RWPE1 (cell line): ENCODE measurements at regions not wholly inside any gene's neighbourhood (a gene's known extent, or its start where the extent isn't known, plus 50 kb on each side); places are given as distances from the start of the nearest gene placed in this dataset.

Experiments used
- CTCF ChIA-PET: fragments of 350-600 bp; sonication (Branson Sonifier 250); formaldehyde crosslinking; extraction: SDS; loops from one replicate; lab custom pipeline; 2021; lab: Yijun Ruan, JAX
- POLR2A ChIA-PET: fragments of 400-600 bp; formaldehyde crosslinking; extraction: SDS; loops from one replicate; lab custom pipeline; 2020; ENCODE audit warnings: antibody characterized with exemption; ENCODE audit not compliant: low non-redundant PET; lab: Yijun Ruan, JAX
- DNase-seq: peaks from one replicate; pipeline ENCODE4 v3.0.0; 2012; ENCODE audit warnings: low spot score
- H3K27ac ChIP-seq: fragments of 450-650 bp; 2 replicates; pipeline ENCODE4 v1.5.1; 2017
- TF ChIP-seq, protein P1 (sequence below): fragments of 450-650 bp; conservative IDR thresholded peaks from 2 replicates; pipeline ENCODE4 v1.5.1; 2017; ENCODE audit warnings: low read depth, mild to moderate bottlenecking

DNA sequence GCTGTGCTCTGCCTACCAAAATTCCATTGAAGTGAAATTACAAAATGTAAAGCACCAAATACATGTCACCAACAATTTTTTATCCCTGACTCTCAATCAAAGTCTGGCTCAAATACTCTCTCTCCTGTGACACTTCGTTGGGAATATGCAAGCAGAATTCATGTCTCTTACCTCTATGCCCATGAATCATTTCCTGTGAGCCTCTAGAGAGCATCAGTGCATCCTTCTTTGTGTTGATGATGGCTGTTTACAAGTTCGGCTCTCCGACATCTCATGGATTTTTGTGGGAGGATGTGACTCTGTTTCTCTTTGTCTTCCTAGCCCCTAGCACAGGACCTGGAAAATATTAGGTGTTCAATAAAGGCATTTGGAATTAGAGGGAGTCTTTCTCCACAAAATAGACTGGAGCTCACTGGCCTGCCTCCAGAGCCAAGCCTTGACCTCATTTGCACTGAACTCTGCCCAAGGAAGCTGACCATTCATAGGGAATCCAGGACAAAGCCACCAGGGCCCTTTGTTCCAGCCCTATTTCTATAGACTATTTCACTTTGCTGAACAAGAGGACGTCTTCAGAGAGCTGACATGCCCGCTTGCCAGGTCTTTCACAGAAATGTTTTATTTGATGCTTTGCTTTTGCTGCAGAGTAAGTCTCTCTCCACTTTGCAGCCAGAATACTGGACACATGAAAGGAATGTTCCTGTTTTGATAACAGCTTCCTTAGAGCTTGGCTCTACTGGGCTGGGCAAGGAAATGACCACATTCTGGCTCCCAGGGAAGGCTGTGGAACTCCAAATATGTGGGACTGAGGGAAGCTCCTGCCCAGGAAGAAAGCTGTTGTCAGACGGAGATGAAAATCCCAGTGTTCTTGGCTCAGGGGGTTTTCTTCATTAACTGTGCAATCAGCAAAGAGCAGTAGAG lies 194.5 kb upstream of the CDYL start:
- POLR2A ChIA-PET = no interaction called here
- no peak overlapping the region; the same call in 1 of the 2 replicates for H3K27ac ChIP-seq
- no peak for DNase-seq
- CTCF ChIA-PET = interaction anchor here (0.6 kb wide), 1 partner anchor 459 kb away, joined by 4 read pairs; no protein-coding TSS in a partner anchor
- TF ChIP-seq, protein P1, sequence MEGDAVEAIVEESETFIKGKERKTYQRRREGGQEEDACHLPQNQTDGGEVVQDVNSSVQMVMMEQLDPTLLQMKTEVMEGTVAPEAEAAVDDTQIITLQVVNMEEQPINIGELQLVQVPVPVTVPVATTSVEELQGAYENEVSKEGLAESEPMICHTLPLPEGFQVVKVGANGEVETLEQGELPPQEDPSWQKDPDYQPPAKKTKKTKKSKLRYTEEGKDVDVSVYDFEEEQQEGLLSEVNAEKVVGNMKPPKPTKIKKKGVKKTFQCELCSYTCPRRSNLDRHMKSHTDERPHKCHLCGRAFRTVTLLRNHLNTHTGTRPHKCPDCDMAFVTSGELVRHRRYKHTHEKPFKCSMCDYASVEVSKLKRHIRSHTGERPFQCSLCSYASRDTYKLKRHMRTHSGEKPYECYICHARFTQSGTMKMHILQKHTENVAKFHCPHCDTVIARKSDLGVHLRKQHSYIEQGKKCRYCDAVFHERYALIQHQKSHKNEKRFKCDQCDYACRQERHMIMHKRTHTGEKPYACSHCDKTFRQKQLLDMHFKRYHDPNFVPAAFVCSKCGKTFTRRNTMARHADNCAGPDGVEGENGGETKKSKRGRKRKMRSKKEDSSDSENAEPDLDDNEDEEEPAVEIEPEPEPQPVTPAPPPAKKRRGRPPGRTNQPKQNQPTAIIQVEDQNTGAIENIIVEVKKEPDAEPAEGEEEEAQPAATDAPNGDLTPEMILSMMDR = no peak

DNA sequence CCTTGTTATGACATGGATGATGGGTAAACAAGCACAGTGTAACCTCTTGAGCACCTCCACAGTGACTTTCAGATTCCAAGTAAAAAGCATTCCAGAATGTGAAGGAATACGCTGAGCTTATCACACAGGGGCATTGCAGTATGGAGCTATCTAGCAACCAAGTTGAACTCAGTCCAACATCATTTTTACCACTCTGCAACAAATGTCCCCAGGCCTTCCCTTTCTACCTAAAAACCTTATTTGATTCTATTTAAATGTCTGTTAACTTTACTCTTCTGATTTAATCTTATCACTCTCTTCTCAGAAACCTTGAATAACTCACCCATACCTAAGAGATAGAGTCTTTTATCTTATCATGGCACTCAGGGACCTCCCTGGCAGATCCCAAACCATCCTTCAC lies 195.8 kb upstream of the CDYL start:
- ChIA-PET POLR2A (no interaction called here), CTCF (no interaction called here)
- no peak overlapping the region for H3K27ac ChIP-seq
- TF ChIP-seq, protein P1 = no peak
- DNase-seq = no peak

DNA sequence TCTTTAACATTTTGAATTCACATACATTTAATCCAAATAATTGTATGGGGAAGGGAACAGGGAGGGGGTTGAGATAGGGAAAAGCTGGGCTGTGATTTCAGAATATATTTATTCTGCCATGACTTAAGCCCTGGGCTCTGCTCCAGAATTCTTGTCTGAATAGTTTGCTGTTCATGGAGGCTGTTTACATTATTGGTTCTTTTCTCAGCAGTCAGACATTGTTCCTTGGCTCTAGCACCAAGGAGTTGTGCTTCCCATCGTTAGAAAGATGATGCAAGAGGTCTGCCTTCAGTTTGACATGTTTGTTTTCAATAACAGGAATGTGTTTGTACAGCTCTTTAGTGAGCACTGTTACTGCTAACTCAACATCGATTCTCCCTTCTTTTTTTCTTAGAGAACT lies 198.8 kb upstream of the CDYL start:
- CTCF ChIA-PET = interaction anchor here (0.7 to 0.8 kb wide), 2 partner anchors 16 to 334 kb away, joined by 3 read pairs; no protein-coding TSS in a partner anchor

DNA sequence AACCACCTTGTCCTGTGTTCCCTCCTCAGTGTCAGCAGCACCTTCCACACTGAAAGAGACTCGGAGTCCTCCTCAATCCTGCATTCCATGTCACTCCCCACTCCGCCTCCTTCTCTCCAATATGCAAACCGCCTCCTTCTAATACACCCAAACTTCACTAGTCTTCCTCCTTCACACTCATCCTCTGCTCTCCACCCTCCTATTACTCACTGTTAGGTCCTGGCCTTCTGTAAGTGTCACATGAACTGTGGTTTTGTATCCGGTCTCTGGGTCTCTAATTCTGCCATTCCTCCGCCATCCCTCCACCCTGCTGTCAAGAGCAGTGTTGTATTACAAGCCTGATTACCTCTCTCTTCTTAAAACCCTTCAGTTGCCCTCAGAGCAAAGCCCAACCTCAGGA lies 200.5 kb upstream of the CDYL start:
- no peak for DNase-seq
- H3K27ac ChIP-seq = no peak overlapping the region
- ChIA-PET CTCF (interaction anchor here (0.7 kb wide), 1 partner anchor 783 kb away, joined by 3 read pairs; no protein-coding TSS in a partner anchor), POLR2A (no interaction called here)
- TF ChIP-seq, protein P1 = no peak

More for the DNA sequence above, 198.8 kb upstream of the CDYL start:
- POLR2A ChIA-PET = no interaction called here
- no peak overlapping the region for H3K27ac ChIP-seq
- TF ChIP-seq, protein P1 = no peak
- no peak for DNase-seq

DNA sequence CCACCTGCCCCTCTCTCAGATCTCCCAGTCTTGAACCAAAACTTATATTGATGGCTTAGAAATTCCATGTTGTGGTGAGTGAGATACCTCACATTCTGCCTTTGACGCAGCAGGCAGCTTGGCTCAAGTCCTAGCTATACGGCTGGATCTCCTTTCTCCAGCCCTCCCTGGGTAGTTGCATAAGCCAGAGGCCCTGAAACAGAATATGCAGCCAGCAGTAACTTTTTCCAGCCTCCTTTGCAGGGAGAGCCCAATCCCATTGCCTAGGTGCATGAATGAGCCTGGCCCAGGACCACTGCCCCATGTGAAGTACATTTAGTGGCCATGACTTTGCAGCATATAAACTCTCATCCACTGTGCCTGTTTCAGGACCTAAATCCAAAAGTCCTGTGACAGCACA lies 202.2 kb upstream of the CDYL start:
- POLR2A ChIA-PET = no interaction called here
- no peak overlapping the region for H3K27ac ChIP-seq
- no peak for DNase-seq
- TF ChIP-seq, protein P1 = no peak
- CTCF ChIA-PET = no interaction called here

DNA sequence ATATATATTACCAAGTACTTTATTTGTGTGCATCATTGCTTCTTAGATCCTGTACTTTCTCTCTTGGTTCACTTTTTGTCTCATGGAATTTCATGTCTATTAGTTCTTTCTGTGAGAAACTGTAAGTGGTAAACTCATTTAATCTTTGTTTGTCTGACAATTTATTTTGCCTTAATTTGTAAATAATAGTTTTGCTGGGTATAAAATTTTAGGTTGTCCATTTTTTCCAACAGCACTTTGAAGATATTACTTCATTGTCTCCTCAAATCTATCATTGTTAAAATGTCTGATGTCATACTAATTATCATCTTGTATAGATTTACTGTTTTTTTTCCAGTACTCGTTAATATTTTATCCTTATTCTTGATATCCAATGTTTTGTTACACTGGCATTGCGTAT lies 205.2 kb upstream of the CDYL start:
- DNase-seq = no peak
- CTCF ChIA-PET = no interaction called here
- POLR2A ChIA-PET = no interaction called here
- H3K27ac ChIP-seq = no peak overlapping the region
- TF ChIP-seq, protein P1 = no peak
